ENCODE measurements at regions not wholly inside any gene's neighbourhood (a gene's known extent, or its start where the extent isn't known, plus 50 kb on each side); places are given as distances from the start of the nearest gene placed in this dataset.
"Not testable (repeated sequence)": the region's sequence is repeated elsewhere in the genome, so short reads cannot be mapped to it uniquely, and the experiment has no call there.

GRCh38 chr10:9268176-9268575 is 1213.7 kb downstream of the GATA3 start:
- DNase-seq, result no peak

- DNase-seq, result not testable (repeated sequence)
Observed at GRCh38 chr10:9273126-9273833, 1218.8 kb downstream of the GATA3 start.

- no peak for DNase-seq
Observed at GRCh38 chr10:9274206-9274755, 1219.8 kb downstream of the GATA3 start.

GRCh38 chr10:9275861-9276260 is 1221.4 kb downstream of the GATA3 start:
- DNase-seq, result no peak

- no peak for DNase-seq
Observed at GRCh38 chr10:9285690-9286089, 1231.2 kb downstream of the GATA3 start.

GRCh38 chr10:9289811-9290210 is 1235.3 kb downstream of the GATA3 start:
- DNase-seq, result no peak

- DNase-seq, result no peak
Observed at GRCh38 chr10:9291081-9291480, 1236.6 kb downstream of the GATA3 start.

GRCh38 chr10:9294132-9294663 is 1239.7 kb downstream of the GATA3 start:
- DNase-seq, result no peak

GRCh38 chr10:9294865-9295264 is 1240.4 kb downstream of the GATA3 start:
- DNase-seq, result no peak

- DNase-seq, result no peak
Observed at GRCh38 chr10:9296190-9296589, 1241.7 kb downstream of the GATA3 start.

GRCh38 chr10:9297580-9297979 is 1243.1 kb downstream of the GATA3 start:
- DNase-seq, result no peak

- DNase-seq, result no peak
Observed at GRCh38 chr10:9299966-9300365, 1245.5 kb downstream of the GATA3 start.

- DNase-seq, result no peak
Observed at GRCh38 chr10:9301148-9301547, 1246.7 kb downstream of the GATA3 start.

- no peak for DNase-seq
Observed at GRCh38 chr10:9301554-9301953, 1247.1 kb downstream of the GATA3 start.

GRCh38 chr10:9302140-9302746 is 1247.8 kb downstream of the GATA3 start:
- no peak for DNase-seq

- DNase-seq, result no peak
Observed at GRCh38 chr10:9305018-9305655, 1250.6 kb downstream of the GATA3 start.

- DNase-seq, result no peak
Observed at GRCh38 chr10:9311702-9312499, 1257.4 kb downstream of the GATA3 start.

- DNase-seq, result no peak
Observed at GRCh38 chr10:9315292-9315691, 1260.8 kb downstream of the GATA3 start.

GRCh38 chr10:9331583-9332008 is 1277.1 kb downstream of the GATA3 start:
- DNase-seq, result no peak

GRCh38 chr10:9334270-9334669 is 1279.8 kb downstream of the GATA3 start:
- no peak for DNase-seq

GRCh38 chr10:9339716-9340115 is 1285.2 kb downstream of the GATA3 start:
- DNase-seq, result no peak

GRCh38 chr10:9342885-9343570 is 1288.5 kb downstream of the GATA3 start:
- no peak for DNase-seq
